ENCODE measurements at regions not wholly inside any gene's neighbourhood (a gene's known extent, or its start where the extent isn't known, plus 50 kb on each side); places are given as distances from the start of the nearest gene placed in this dataset.

GRCh38 chr6:1498491-1499113 is 109.2 kb downstream of the FOXF2 start:
- no peak overlapping the region for H3K27ac Mint-ChIP-seq
- no peak for DNase-seq (ENCODE audit: low spot score in 2 of 2)
- ATAC-seq = no peak
- peaks cover 4 to 10% of the 10 kb centered on the region in 2 donors for H3K36me3 Mint-ChIP-seq
- H3K9me3 Mint-ChIP-seq = peaks cover 0 to 6% of the 10 kb centered on the region in 2 donors

GRCh38 chr6:1499777-1500176 is 109.9 kb upstream of the FOXC1 start:
- Mint-ChIP-seq H3K27ac (no peak overlapping the region), H3K36me3 (peaks cover 4 to 10% of the 10 kb centered on the region in 2 donors), H3K9me3 (peaks cover 0 to 6% of the 10 kb centered on the region in 2 donors)
- ATAC-seq (no peak), DNase-seq (ENCODE audit: low spot score in 2 of 2) (no peak)

- DNase-seq (ENCODE audit: low spot score in 2 of 2) (no peak), ATAC-seq (no peak)
- Mint-ChIP-seq H3K9me3 (peaks cover 0 to 6% of the 10 kb centered on the region in 2 donors), H3K36me3 (peaks cover 4 to 9% of the 10 kb centered on the region in 2 donors), H3K27ac (no peak overlapping the region)
These were observed 108.8 kb upstream of the FOXC1 start for GRCh38 chr6:1500913-1501312.

DNA sequence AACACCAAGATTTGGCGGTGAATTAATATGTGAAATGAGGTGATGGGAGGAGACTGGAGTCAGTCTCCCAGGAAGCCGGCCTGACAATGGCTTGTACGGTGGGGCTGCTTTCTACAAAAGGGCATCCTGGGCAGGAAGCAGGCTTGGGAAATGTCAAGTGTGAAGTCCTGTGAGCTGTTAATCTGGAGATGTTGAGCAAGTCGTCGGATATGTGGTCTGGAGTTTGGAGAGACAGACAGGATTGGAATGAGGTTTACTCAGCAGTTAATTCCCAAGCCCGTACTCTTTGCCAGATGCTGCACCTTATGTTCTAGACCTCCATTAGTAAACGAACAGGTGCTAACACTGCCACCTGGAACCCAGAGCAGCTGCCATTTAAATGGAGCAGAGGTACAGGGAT is 107.7 kb upstream of the FOXC1 start:
- Mint-ChIP-seq H3K9me3 (no peaks in the 10 kb centered on the region), H3K27ac (no peak overlapping the region), H3K36me3 (no peaks in the 10 kb centered on the region)
- no peak for DNase-seq (ENCODE audit: low spot score in 2 of 2)
- ATAC-seq = no peak

- Mint-ChIP-seq H3K27ac (no peak overlapping the region), H3K36me3 (no peaks in the 10 kb centered on the region), H3K9me3 (no peaks in the 10 kb centered on the region)
- ATAC-seq (no peak), DNase-seq (ENCODE audit: low spot score in 2 of 2) (no peak)
These were observed 105.9 kb upstream of the FOXC1 start for GRCh38 chr6:1503811-1504210.

DNA sequence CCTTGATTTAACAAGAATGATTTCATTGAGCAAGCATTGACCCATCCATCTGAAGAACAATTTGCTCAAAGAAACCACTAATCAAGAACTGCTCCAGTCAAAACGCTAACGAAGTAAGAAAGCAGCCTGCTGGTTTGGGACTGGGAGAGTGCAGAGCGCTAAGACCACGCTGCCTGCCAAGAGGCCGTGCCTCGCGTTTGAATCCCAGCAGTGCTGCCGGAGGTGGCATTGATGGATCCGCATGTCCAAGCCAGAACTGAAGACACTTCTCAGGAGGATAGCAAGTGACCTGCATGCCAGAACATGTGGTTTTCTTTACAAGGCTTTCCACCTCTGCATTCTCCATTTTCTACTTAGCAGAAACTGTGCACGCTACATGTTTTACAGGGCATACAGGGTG is 105.2 kb upstream of the FOXC1 start:
- H3K36me3 Mint-ChIP-seq = peaks cover 0 to 4% of the 10 kb centered on the region in 2 donors

GRCh38 chr6:1507251-1507650 is 102.5 kb upstream of the FOXC1 start:
- DNase-seq (ENCODE audit: low spot score in 2 of 2) (no peak), ATAC-seq (no peak)
- Mint-ChIP-seq H3K36me3 (peaks cover 0 to 10% of the 10 kb centered on the region in 2 donors), H3K9me3 (peaks cover 0 to 5% of the 10 kb centered on the region in 2 donors), H3K27ac (no peak overlapping the region)

More for the DNA sequence above, 105.2 kb upstream of the FOXC1 start:
- H3K27ac Mint-ChIP-seq = no peak overlapping the region
- ATAC-seq (no peak), DNase-seq (ENCODE audit: low spot score in 2 of 2) (no peak)
- peaks cover 0 to 5% of the 10 kb centered on the region in 2 donors for H3K9me3 Mint-ChIP-seq

- no peak for DNase-seq (ENCODE audit: low spot score in 2 of 2)
- peaks cover 0 to 5% of the 10 kb centered on the region in 2 donors for H3K9me3 Mint-ChIP-seq
- H3K27ac Mint-ChIP-seq = no peak overlapping the region
- no peak for ATAC-seq
- peaks cover 0 to 10% of the 10 kb centered on the region in 2 donors for H3K36me3 Mint-ChIP-seq
These were observed 100.5 kb upstream of the FOXC1 start for GRCh38 chr6:1509241-1509640.

DNA sequence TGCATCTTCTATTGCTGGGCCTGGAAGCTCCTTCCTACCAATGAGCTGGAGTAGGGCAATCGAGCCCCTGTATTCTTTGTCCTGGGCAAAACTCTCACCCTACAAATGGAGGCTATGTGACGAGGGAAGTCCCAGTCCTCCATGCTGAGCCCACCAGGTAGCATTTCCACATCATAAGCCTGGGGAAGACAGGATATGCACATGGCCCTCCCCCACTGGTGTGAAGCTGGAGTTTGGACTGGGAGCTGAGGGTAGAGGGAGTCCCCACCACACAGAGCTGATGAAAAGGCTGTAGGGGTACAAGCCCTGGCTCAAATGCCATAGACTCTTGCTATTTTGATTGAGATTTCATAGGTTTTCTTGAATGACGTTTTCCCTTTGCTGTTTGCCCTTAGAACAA is 99.5 kb upstream of the FOXC1 start:
- ATAC-seq (no peak), DNase-seq (ENCODE audit: low spot score in 2 of 2) (no peak)
- Mint-ChIP-seq H3K9me3 (peaks cover 0 to 5% of the 10 kb centered on the region in 2 donors), H3K27ac (no peak overlapping the region), H3K36me3 (peaks cover 0 to 10% of the 10 kb centered on the region in 2 donors)

DNA sequence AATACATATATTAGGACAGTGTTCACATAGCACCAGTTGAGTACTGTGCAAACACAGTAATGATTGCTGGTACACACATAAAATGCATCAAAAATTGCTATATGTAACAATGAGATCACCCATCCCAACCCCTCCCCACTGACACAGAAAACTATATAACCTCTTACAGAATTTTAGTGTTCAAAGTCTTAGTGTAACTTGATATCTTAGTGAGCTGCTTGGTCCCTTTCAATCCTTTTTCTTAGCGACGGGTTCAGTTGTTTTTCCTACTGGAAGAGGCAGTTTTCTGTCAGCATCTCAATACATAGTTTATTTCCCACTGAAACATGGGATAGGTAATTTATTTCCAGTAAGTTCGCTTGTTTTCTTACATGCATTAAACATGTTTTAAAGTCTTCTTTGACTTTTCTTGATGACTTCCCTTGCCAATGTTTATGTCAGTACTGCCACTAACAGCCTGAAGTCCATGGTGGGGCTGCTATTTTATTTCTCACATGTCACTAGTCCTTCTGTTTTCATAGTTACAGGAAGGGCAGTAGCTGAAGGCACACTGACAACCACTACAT is 96.4 kb upstream of the FOXC1 start:
- no peak for ATAC-seq
- no peak for DNase-seq (ENCODE audit: low spot score in 2 of 2)
- Mint-ChIP-seq H3K27ac (no peak overlapping the region), H3K36me3 (peaks cover 0 to 10% of the 10 kb centered on the region in 2 donors), H3K9me3 (peaks cover 0 to 5% of the 10 kb centered on the region in 2 donors)

DNA sequence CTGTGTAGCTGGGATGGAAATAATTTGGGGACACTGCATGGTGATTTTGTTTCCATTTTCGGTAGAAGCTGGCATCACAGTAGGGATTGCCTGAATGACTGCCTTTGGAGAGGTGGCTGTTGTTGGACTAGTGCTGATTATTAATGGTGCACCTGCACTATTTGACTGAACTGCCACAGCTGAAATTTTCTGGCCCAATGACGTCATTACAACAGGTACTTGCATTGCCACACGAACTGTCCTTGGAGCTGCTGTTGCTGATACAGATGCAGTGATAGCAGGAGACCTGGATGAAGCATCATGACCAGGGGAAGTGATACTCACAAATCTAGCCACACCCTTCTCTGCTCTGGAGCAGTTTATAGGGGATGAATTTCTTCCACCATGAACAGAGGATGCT is 95.6 kb upstream of the FOXC1 start:
- Mint-ChIP-seq H3K36me3 (peaks cover 0 to 10% of the 10 kb centered on the region in 2 donors), H3K27ac (no peak overlapping the region), H3K9me3 (peaks cover 0 to 4% of the 10 kb centered on the region in 2 donors)

GRCh38 chr6:1515280-1515679 is 94.4 kb upstream of the FOXC1 start:
- no peak overlapping the region for H3K27ac Mint-ChIP-seq
- ATAC-seq (no peak), DNase-seq (ENCODE audit: low spot score in 2 of 2) (no peak)
- no peaks in the 10 kb centered on the region for H3K36me3 Mint-ChIP-seq
- H3K9me3 Mint-ChIP-seq = peaks cover 0 to 8% of the 10 kb centered on the region in 2 donors

More for the DNA sequence above, 95.6 kb upstream of the FOXC1 start:
- ATAC-seq (no peak), DNase-seq (ENCODE audit: low spot score in 2 of 2) (no peak)

DNA sequence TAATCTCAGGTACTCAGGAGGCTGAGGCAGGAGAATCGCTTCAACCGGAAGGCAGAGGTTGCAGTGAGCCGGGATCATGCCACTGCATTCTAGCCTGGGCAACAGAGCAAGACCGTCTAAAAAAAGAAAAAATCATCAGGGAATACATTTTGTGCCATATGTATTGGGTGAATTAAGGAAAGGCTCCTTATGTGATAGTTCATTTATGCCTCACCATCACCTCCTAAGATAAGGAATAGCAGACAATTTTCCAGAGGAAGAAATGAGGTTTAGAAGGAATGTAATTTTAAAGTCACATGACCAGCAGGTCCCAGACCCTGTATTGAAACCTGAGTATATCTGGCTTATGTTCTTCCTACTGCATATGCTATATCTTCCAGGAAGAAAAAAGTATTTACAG is 93.9 kb upstream of the FOXC1 start:
- Mint-ChIP-seq H3K9me3 (peaks cover 0 to 8% of the 10 kb centered on the region in 2 donors), H3K27ac (no peak overlapping the region), H3K36me3 (no peaks in the 10 kb centered on the region)
- DNase-seq (ENCODE audit: low spot score in 2 of 2) (no peak), ATAC-seq (no peak)

GRCh38 chr6:1516742-1517520 is 92.8 kb upstream of the FOXC1 start:
- no peak for DNase-seq (ENCODE audit: low spot score in 2 of 2)
- no peak for ATAC-seq
- H3K27ac Mint-ChIP-seq = no peak overlapping the region
- H3K36me3 Mint-ChIP-seq = no peaks in the 10 kb centered on the region
- peaks cover 0 to 8% of the 10 kb centered on the region in 2 donors for H3K9me3 Mint-ChIP-seq

DNA sequence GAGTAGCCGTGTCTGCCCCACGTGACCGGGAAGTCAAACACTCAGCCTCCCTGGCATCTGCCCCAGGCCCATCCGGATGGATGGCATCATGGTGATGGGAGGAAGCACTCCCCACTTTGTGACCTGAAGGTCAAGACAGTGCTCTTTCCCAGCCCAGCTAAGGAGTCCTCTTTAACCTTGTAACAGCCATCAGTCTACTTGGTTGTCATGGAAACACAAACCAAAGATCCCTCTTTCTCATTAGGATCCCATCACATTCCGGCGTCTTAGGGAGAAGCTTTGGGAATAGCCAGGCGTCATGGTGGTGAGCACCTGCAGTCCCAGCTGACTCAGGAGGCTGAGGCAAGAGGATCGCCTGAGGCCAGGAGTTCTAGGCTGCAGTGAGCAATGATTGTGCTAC is 90.9 kb upstream of the FOXC1 start:
- ATAC-seq (no peak), DNase-seq (ENCODE audit: low spot score in 2 of 2) (no peak)
- H3K27ac Mint-ChIP-seq = no peak overlapping the region
- no peaks in the 10 kb centered on the region for H3K36me3 Mint-ChIP-seq
- peaks cover 0 to 8% of the 10 kb centered on the region in 2 donors for H3K9me3 Mint-ChIP-seq

DNA sequence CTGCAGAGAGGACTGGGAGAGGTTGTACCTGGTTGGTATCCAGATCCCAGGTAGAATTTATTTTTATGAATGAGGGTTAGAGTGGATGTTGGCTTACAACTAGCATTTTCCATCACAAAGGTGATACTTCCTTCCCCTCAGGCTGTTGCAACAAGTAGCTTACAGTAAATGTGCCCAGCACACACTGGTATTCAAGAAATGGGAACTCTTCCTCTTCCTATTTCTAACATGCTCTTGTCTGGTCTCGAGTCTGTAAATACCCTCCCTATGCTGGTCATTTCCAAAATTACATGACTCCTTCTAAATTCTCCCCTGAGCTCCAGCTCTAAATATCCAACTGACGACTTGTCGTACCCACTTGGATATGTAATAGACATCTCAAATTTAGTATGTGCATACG is 90.1 kb upstream of the FOXC1 start:
- Mint-ChIP-seq H3K27ac (no peak overlapping the region), H3K36me3 (no peaks in the 10 kb centered on the region), H3K9me3 (peaks cover 0 to 12% of the 10 kb centered on the region in 2 donors)
- no peak for DNase-seq (ENCODE audit: low spot score in 2 of 2)
- no peak for ATAC-seq

- Mint-ChIP-seq H3K27ac (no peak overlapping the region), H3K36me3 (no peaks in the 10 kb centered on the region), H3K9me3 (peaks cover 0 to 12% of the 10 kb centered on the region in 2 donors)
- ATAC-seq (no peak), DNase-seq (ENCODE audit: low spot score in 2 of 2) (no peak)
These were observed 86.9 kb upstream of the FOXC1 start for GRCh38 chr6:1522779-1523178.
